Endothelial cell (in vitro differentiated cells): ENCODE measurements at regions not wholly inside any gene's neighbourhood (a gene's known extent, or its start where the extent isn't known, plus 50 kb on each side); places are given as distances from the start of the nearest gene placed in this dataset.

Source experiments
- DNase-seq: peaks from one replicate; pipeline ENCODE4 v3.0.0; 2021; ENCODE audit warnings: low spot score
- H3K27ac Mint-ChIP-seq: one replicate; pipeline ENCODE4 v1.8.0; 2021; ENCODE audit warnings: mixed read lengths, inconsistent platforms; ENCODE audit not compliant: unreplicated experiment
- H3K27me3 Mint-ChIP-seq: one replicate; pipeline ENCODE4 v1.8.0; 2021; ENCODE audit warnings: mild to moderate bottlenecking, moderate library complexity, mixed read lengths, inconsistent platforms; ENCODE audit not compliant: unreplicated experiment
- H3K36me3 Mint-ChIP-seq: one replicate; pipeline ENCODE4 v1.8.0; 2021; ENCODE audit warnings: mild to moderate bottlenecking, low read depth, mixed read lengths, inconsistent platforms; ENCODE audit not compliant: unreplicated experiment
- H3K4me1 Mint-ChIP-seq: one replicate; pipeline ENCODE4 v1.8.0; 2021; ENCODE audit warnings: mild to moderate bottlenecking, mixed read lengths, inconsistent platforms; ENCODE audit not compliant: unreplicated experiment
- H3K4me3 Mint-ChIP-seq: one replicate; pipeline ENCODE4 v1.8.0; 2021; ENCODE audit warnings: mild to moderate bottlenecking, mixed read lengths, inconsistent platforms; ENCODE audit not compliant: unreplicated experiment
- H3K9me3 Mint-ChIP-seq: one replicate; pipeline ENCODE4 v1.8.0; 2021; ENCODE audit warnings: mixed read lengths, inconsistent platforms; ENCODE audit not compliant: unreplicated experiment
- CTCF ChIP-seq: fragments of 200-600 bp; sonication (generic); IDR thresholded peaks from one replicate; pipeline ENCODE4 v1.5.0; 2021; ENCODE audit warnings: antibody characterized with exemption; ENCODE audit not compliant: unreplicated experiment

GRCh38 chr5:110038297-110038997, 348.7 kb downstream of the MAN2A1 start:
- Mint-ChIP-seq H3K9me3 (no peaks in the 10 kb centered on the region), H3K27ac (no peak overlapping the region), H3K36me3 (no peaks in the 10 kb centered on the region), H3K27me3 (peaks cover 2% of the 10 kb centered on the region), H3K4me3 (no peak overlapping the region), H3K4me1 (no peaks in the 10 kb centered on the region)
- no peak for TF ChIP-seq CTCF
- no peak for DNase-seq

- no peak for TF ChIP-seq CTCF
- Mint-ChIP-seq H3K27ac (no peak overlapping the region), H3K9me3 (no peaks in the 10 kb centered on the region), H3K27me3 (peaks cover 4% of the 10 kb centered on the region), H3K36me3 (no peaks in the 10 kb centered on the region), H3K4me3 (no peak overlapping the region), H3K4me1 (no peaks in the 10 kb centered on the region)
- DNase-seq: no peak
Measured at GRCh38 chr5:110040178-110040577, 350.5 kb downstream of the MAN2A1 start.

- H3K27me3 Mint-ChIP-seq: peaks cover 4% of the 10 kb centered on the region
- no peaks in the 10 kb centered on the region for H3K36me3 Mint-ChIP-seq
- H3K4me3 Mint-ChIP-seq: no peak overlapping the region
- no peaks in the 10 kb centered on the region for H3K4me1 Mint-ChIP-seq
- no peak overlapping the region for H3K27ac Mint-ChIP-seq
- no peak for TF ChIP-seq CTCF
- no peak for DNase-seq
- H3K9me3 Mint-ChIP-seq: no peaks in the 10 kb centered on the region
Measured at GRCh38 chr5:110043025-110043424, 353.3 kb downstream of the MAN2A1 start.

- Mint-ChIP-seq H3K36me3 (no peaks in the 10 kb centered on the region), H3K4me3 (no peak overlapping the region), H3K9me3 (no peaks in the 10 kb centered on the region), H3K27me3 (peaks cover 2% of the 10 kb centered on the region), H3K27ac (no peak overlapping the region), H3K4me1 (no peaks in the 10 kb centered on the region)
- DNase-seq: no peak
- TF ChIP-seq CTCF: no peak
Measured at GRCh38 chr5:110045158-110045557, 355.4 kb downstream of the MAN2A1 start.

GRCh38 chr5:110048491-110048890, 358.8 kb downstream of the MAN2A1 start:
- no peak overlapping the region for H3K27ac Mint-ChIP-seq
- H3K4me3 Mint-ChIP-seq: no peak overlapping the region
- DNase-seq: no peak
- no peaks in the 10 kb centered on the region for H3K36me3 Mint-ChIP-seq
- TF ChIP-seq CTCF: no peak
- no peaks in the 10 kb centered on the region for H3K4me1 Mint-ChIP-seq
- H3K27me3 Mint-ChIP-seq: peaks cover 2% of the 10 kb centered on the region
- H3K9me3 Mint-ChIP-seq: no peaks in the 10 kb centered on the region
